ENCODE measurements at regions not wholly inside any gene's neighbourhood (a gene's known extent, or its start where the extent isn't known, plus 50 kb on each side); places are given as distances from the start of the nearest gene placed in this dataset.

- SMC1A ChIA-PET (ENCODE audit: uncharacterized antibody, unreplicated experiment): no interaction called here
- no peaks in the 10 kb centered on the region for H3K79me2 ChIP-seq (ENCODE audit: control insufficient read depth, insufficient read depth, low read length)
- no peaks in the 10 kb centered on the region for H4K20me1 ChIP-seq (ENCODE audit: control insufficient read depth, insufficient read depth)
- no peak overlapping the region for H3K27ac ChIP-seq (ENCODE audit: control insufficient read depth, insufficient read depth)
- H3K9ac ChIP-seq (ENCODE audit: control insufficient read depth, insufficient read depth, low read length): no peak overlapping the region
- no peaks in the 10 kb centered on the region for H3K27me3 ChIP-seq (replicated peaks in 1 of 2; ENCODE audit: control insufficient read depth in 2 of 2, insufficient read depth in 2 of 2, low read length in 1 of 2)
- CTCF ChIA-PET: no interaction called here
- ATAC-seq (no peak), FAIRE-seq (no peak), DNase-seq (ENCODE audit: low read depth, low spot score) (no peak)
- whole genome bisulfite sequencing (ENCODE audit: insufficient coverage, insufficient replicate concordance, low lambda C conversion rate, missing lambda C conversion rate): 66% methylated on average over 5 of the region's 5 CpGs
- no peak overlapping the region for H3K4me2 ChIP-seq (ENCODE audit: control insufficient read depth, insufficient read depth)
- in situ Hi-C loops (cut with MboI) (no loop called here), intact Hi-C loops (cut with micrococcal nuclease; ENCODE audit: unreplicated experiment) (no loop called here)
- no peaks in the 10 kb centered on the region for H3K36me3 ChIP-seq (ENCODE audit: control insufficient read depth in 2 of 2, insufficient read depth in 2 of 2, low read length in 1 of 2)
- H3K4me3 ChIP-seq: no peak overlapping the region
- no peaks in the 10 kb centered on the region; the same call in 2 of the 3 replicates for H3K9me3 ChIP-seq (replicated peaks; ENCODE audit: control insufficient read depth, insufficient read depth, low read length)
- no TSS peak for BruUV-seq (replicated peaks)
- H3K4me1 ChIP-seq (ENCODE audit: control insufficient read depth, insufficient read depth, low read length): no peaks in the 10 kb centered on the region
- TF ChIP-seq SPI1 (IDR thresholded peaks at IDR 0.05; ENCODE audit: borderline replicate concordance, insufficient read depth, low read depth, low read length): no peak
- TF ChIP-seq EP300 (IDR thresholded peaks at IDR 0.05; ENCODE audit: borderline replicate concordance in 1 of 2, control insufficient read depth in 1 of 2, low read depth in 2 of 2, low read length in 2 of 2): no peak
- TF ChIP-seq NFXL1 (IDR thresholded peaks at IDR 0.05; ENCODE audit: borderline replicate concordance): no peak
- no peak for TF ChIP-seq CEBPZ (IDR thresholded peaks at IDR 0.05; ENCODE audit: low read depth, low read length)
- TF ChIP-seq SMAD5 (IDR thresholded peaks at IDR 0.05; ENCODE audit: low read depth): no peak
- TF ChIP-seq MTA3 (IDR thresholded peaks at IDR 0.05; ENCODE audit: borderline replicate concordance, low read length): no peak
- TF ChIP-seq E2F4 (IDR thresholded peaks at IDR 0.05; ENCODE audit: low read depth, low read length): no peak
- TF ChIP-seq CBX5 (IDR thresholded peaks at IDR 0.05; ENCODE audit: low read depth): no peak
- TF ChIP-seq CHD1 (IDR thresholded peaks at IDR 0.05; ENCODE audit: low read depth, low read length): no peak
- no peak for TF ChIP-seq RFX5 (IDR thresholded peaks at IDR 0.05; ENCODE audit: low read depth, low read length)
- POLR2A ChIA-PET: no interaction called here
- no peak overlapping the region for H2AFZ ChIP-seq (ENCODE audit: control insufficient read depth, low read depth, low read length)
- RAD21 ChIA-PET (ENCODE audit: unreplicated experiment): no interaction called here
These were observed 72.5 kb upstream of the CTBP2 start for GRCh38 chr10:125232841-125233240.
